HG02798 (cell line): ENCODE measurements at regions not wholly inside any gene's neighbourhood (a gene's known extent, or its start where the extent isn't known, plus 50 kb on each side); places are given as distances from the start of the nearest gene placed in this dataset.

Experiments used
- ATAC-seq: cut with Tn5 transposase; IDR thresholded peaks from one replicate; pipeline ENCODE4 v1.9.1; 2021; ENCODE audit warnings: mild to moderate bottlenecking; ENCODE audit not compliant: unreplicated experiment, poor library complexity

GRCh38 chr4:136731025-136731424 is 801.3 kb downstream of the PCDH18 start:
- ATAC-seq: no peak

- no peak for ATAC-seq
These were observed 806.8 kb downstream of the PCDH18 start for GRCh38 chr4:136725286-136726081.

GRCh38 chr4:136713140-136713539 is 819.2 kb downstream of the PCDH18 start:
- peak; percentile 53 for ATAC-seq

GRCh38 chr4:136709897-136710296 is 822.4 kb downstream of the PCDH18 start:
- no peak for ATAC-seq

- no peak for ATAC-seq
These were observed 825.4 kb downstream of the PCDH18 start for GRCh38 chr4:136706942-136707341.

GRCh38 chr4:136699905-136700304 is 832.4 kb downstream of the PCDH18 start:
- no peak for ATAC-seq

GRCh38 chr4:136691607-136692006 is 840.7 kb downstream of the PCDH18 start:
- no peak for ATAC-seq

GRCh38 chr4:136690360-136690759 is 841.9 kb downstream of the PCDH18 start:
- ATAC-seq: no peak

GRCh38 chr4:136687596-136687995 is 844.7 kb downstream of the PCDH18 start:
- no peak for ATAC-seq

- ATAC-seq: no peak
These were observed 845.2 kb downstream of the PCDH18 start for GRCh38 chr4:136687118-136687517.

- no peak for ATAC-seq
These were observed 851.5 kb downstream of the PCDH18 start for GRCh38 chr4:136680761-136681160.

- ATAC-seq: no peak
These were observed 852.0 kb downstream of the PCDH18 start for GRCh38 chr4:136680271-136680670.

- ATAC-seq: no peak
These were observed 862.0 kb downstream of the PCDH18 start for GRCh38 chr4:136670265-136670664.

GRCh38 chr4:136664988-136665387 is 867.3 kb downstream of the PCDH18 start:
- no peak for ATAC-seq

GRCh38 chr4:136662539-136662938 is 869.8 kb downstream of the PCDH18 start:
- ATAC-seq: no peak

GRCh38 chr4:136653640-136654406 is 878.5 kb downstream of the PCDH18 start:
- no peak for ATAC-seq

- ATAC-seq: no peak
These were observed 880.4 kb downstream of the PCDH18 start for GRCh38 chr4:136651932-136652331.

GRCh38 chr4:136651278-136651667 is 881.0 kb downstream of the PCDH18 start:
- peak; percentile 41 for ATAC-seq

- ATAC-seq: peak; percentile 70
These were observed 881.6 kb downstream of the PCDH18 start for GRCh38 chr4:136650541-136651277.

GRCh38 chr4:136644279-136644678 is 888.0 kb downstream of the PCDH18 start:
- no peak for ATAC-seq

- no peak for ATAC-seq
These were observed 888.9 kb downstream of the PCDH18 start for GRCh38 chr4:136643416-136643815.
